ENCODE measurements at regions not wholly inside any gene's neighbourhood (a gene's known extent, or its start where the extent isn't known, plus 50 kb on each side); places are given as distances from the start of the nearest gene placed in this dataset.

DNA sequence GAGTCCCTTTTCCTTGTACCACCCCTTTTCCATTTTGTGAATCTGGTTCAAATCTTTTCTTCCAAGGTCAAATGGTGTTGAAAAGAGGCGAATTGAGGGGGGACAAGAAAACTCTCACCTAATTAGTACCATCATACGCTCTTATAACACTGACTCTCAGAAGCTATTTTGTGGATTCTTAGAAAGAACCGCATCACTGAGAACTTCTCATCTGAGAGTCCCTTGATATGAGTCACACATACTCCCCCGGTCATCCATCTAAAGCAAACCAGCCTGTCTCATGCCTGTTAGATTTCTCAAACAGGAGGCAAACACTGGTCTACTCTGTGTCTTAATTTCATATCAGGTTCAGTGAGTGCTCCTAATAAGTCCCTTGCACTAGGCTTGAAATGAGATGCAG is 76.5 kb upstream of the SPRED1 start:
- peak; percentile 89 for DNase-seq (ENCODE audit: low read depth)

DNA sequence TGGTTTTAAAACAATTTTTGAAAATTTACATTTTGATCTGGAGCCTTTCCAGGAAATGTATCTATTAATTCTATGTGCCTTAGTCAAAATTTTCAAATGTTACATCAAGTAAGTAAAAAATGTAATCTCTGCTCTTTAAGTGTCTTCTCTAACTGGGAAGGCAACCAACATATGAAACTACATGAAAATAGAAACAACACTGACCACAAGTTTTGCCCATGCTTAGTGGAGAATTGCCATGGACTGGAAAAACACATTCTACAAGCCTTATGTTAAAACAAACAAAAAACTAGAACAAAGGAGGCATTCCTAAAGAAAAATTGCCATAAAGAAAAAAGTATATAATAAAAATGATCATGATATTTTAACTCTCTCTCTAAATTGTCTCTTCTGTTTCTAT is 75.9 kb upstream of the SPRED1 start:
- DNase-seq (ENCODE audit: low read depth) = no peak

DNA sequence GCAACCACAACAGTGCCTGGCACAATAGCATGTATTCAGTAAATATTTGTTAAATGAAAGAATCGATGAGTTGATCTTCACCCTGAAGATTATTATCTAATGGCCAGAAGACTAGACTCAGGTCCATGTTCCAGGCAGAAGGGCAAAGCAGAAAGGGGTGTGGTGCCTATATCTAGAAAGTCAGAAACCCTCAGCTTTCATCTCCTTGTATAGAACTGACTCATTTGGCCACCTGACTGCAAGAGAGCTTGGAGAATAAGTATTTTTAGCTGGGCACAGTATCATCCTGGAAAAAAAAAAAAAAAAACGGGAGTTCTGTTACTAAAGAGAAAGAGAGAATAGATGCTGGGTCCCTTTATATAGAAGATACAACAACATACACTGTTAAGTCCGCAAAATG is 69.7 kb upstream of the SPRED1 start:
- DNase-seq (ENCODE audit: low read depth) = no peak

DNA sequence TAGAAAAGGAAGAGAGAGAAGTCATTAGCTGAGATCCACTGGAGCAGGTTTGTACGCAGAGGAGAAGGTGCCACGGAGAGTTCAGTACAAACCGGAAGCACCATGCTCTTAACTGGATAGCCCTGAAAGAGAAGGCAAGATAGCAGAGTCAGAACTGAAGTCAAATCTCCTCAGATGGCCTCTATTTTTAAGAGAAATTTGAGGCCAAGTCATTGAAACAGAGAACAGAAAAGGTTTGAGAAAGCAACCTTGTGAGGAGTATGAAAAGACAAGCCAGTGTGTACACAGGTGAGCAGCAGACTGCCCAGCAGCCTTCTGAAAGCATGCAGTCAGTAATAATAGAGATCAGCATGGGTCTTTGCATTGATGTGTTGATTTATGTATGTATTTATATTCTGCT is 66.1 kb upstream of the SPRED1 start:
- DNase-seq (ENCODE audit: low read depth) = no peak

DNA sequence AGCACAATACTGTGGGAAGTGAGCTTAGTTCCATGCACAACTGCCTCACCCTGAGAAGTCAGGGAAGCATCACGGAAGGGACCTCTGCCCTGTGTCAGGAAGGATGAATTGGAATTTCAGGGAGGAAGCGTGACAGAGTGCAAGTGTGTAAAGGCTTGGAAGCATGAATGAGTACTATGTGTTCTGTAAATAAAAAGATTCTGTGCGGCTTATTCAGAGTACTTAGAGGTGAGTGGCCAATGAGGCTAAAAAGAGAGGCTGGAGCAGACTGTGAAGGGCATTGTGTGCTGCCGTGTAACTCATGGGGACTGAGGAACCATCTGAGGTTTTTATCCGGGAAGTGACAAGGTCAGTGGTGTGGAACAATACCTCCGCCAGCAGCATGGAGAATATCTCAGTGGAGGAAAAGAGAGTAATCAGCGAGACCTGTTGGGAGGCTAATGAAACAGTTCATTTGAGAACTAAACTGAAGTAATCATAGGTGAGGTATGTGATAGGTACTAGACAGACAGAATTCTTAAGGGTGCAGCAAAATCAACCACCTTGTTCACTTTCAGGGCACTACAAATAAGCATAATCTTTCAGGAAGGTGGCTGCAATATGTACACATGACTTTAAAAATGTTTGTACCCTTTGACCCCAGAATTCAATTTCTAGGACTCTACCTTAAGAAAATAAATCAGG is 64.9 kb upstream of the SPRED1 start:
- DNase-seq (ENCODE audit: low read depth) = peak; percentile 62

DNA sequence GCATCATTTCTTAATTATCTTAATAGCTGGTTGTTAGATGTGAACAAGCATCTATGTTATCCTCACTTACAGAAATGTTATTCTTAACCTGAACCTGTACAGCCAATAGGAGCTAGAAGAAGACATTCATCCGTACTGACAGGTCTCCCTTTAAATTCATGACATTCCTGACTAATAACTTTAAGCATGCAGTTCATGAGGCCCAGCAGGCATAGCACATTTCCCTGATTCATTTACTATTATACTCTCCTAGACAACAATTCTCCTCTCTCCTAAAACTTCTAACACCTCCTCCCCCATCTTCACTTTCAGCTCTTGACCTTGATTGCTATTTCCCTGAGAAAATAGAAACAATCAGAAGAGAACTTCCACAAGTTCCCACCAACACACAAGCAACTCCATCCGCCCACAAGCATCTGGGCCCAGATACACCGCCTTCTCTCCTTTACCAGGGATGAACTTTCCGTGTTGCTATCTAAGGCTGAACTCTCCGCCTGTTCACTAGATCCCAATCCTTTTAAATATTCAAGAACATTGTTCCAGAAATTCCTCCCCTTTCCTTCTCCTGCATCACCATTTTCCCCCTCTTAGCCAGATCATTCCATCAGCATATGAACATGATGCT is 62.9 kb upstream of the SPRED1 start:
- no peak for DNase-seq (ENCODE audit: low read depth)

DNA sequence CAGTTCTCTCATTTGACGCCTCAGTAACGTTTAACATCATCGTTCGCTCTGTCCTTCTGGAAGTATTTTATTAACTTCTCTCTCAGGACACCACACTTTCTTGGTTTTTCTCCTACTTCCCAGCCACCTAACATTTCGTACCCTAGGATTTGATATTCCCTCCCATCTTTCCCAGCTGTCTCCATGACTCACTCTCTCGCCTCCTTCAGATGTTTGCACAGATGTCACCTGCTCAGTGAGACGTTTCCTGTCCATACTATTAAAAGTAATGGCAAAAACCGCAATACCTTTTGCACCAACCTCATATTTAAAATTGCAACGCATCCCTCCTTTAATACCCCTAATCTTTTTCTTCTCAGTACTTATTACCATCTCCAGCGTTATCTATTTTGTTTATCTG is 62.1 kb upstream of the SPRED1 start:
- DNase-seq (ENCODE audit: low read depth) = no peak

DNA sequence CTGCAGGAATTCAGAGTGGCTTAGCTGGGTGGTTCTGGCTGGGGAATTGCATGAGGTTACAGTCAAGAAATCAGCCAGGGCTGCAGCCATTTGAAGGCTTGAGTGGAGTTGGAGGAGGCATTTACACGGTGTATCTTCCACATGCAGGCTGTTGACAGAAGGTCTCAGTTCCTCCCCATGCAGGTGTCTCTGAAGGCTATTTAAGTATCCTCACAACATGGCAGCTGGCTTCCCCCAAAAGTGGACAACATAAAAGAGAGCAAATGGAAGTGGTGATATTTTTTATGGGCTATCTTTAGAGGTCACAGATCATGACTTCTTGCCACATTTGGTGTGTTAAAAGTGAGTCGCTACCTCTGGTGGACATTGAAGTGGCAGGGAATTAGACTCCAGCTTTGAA is 60.1 kb upstream of the SPRED1 start:
- DNase-seq (ENCODE audit: low read depth) = no peak

DNA sequence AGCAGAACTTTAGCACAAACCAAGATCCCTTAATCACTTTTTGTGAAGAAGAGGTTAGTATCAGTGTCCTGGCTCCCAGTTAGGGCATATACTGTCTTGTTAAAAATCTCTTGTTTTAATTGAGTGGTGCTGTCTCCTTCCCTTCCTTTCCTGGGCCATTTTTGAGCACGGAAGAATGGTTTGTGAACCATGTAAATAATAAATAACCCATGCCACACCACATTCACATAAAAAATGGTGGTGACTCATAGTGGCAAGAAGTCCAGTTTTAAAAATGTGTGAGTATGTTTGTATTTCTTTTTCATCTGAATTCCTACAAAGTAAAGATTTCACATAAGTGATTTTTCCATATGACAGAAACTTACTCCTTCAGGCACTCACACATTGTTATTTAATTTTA is 59.1 kb upstream of the SPRED1 start:
- peak; percentile 81 for DNase-seq (ENCODE audit: low read depth)

DNA sequence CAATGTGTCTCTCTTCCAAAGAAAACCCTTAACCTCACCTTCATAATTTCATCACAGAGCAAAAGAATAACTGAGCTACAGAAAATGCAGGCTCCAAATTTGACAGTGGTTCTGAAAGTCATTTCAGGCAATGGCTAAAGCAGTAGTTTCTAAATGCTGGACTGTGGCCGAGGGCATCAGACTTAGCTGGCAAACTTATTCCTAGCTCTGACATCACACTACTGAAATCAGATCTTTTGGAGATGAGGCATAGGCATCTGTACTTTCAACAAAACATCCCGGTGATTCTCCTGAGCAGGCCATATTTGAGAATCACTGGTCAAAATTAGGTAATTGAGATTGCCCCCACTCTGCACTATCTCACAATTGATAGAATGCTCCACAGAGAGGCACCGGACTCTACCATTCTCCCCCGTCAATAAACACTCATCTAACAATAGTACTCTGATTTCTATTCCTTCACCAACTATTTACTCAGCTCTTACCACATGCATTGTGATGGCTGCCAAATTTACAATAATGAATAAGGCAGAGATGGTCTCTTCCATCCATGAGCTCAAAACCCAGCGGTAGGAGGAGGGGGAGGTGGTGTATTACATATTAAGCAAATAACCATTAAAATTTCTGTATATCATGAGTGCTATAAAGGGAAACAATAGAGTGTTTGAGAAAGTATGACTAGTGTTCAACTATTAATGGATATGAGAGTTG is 57.3 kb upstream of the SPRED1 start:
- no peak for DNase-seq (ENCODE audit: low read depth)

DNA sequence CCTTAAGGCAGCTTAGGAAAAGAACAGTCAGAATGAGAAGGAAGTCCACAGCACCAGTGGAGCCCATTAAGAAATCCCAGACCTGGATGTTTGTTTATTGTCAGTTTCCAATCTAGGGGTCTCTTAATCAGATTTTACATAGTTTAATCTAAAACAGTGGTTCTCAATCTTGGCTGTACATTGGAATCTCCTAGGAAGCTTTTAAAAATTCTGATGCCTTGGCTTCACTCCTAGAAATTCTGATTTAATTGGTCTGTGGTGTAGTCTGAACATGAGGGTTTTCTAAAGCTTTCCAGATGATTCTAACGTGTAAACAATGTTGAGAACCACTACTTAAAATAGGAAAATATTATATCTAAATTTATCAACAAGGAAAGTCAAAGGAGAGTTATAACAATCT is 56.6 kb upstream of the SPRED1 start:
- DNase-seq (ENCODE audit: low read depth) = no peak

DNA sequence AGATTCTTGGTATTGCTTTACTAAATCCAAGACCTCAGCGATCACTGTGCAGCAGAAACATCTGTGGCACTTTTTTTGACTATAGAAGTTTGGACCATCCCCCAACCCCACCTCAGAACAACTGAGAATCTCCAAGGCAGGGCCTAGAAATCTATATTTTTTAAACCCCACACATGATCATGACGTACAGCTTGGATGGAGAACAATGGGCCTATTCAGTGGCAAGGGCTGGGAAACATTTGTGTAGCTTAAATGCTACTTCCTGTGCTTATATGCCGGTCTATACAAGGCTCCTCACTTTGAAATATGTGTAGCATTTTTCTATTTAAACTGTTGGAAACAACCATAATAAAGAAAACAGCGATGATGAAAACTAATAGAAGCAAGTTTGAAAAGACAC is 55.1 kb upstream of the SPRED1 start:
- no peak for DNase-seq (ENCODE audit: low read depth)

DNA sequence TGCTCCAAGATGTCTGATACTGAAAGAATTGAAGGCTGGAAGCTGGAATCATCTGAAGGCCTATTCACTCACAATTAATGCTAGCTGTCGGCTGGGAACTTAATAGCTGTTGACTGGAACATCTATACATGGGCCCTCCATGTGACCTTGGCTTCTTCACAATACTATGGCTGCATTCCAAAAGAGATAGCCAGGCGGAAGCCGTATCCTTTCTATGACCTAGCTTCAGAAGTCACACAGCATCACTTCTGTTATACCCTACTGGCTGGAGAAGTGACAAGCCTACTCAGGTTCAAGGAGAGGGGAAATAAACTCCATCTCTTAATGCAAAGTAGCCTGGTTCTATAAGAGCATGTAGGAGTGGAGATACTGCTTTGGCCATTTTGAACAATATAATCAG is 50.9 kb upstream of the SPRED1 start:
- no peak for DNase-seq (ENCODE audit: low read depth)

DNA sequence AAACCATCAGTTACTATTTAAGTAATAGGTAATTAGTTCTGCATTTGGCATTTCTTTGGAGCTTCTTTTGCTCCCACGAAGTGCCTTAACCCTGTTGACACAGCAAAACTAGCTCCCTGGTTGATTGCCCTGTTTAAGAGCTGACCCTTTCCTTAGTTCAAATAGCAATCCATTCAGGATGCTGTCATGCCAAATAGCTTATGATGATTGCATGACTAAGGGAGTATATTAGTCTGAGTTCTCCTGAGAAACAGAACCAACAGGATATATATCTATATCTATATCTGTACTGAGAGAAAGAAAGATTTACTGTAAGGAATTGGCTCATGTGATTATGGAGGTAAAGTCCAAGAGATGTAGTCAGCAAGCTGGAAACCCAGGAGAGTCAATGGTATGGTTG is 50.3 kb upstream of the SPRED1 start:
- DNase-seq (ENCODE audit: low read depth) = peak; percentile 80

Data from renal cortical epithelial cell (primary cell).